Spleen (tissue), 11 donors: ENCODE measurements at regions not wholly inside any gene's neighbourhood (a gene's known extent, or its start where the extent isn't known, plus 50 kb on each side); places are given as distances from the start of the nearest gene placed in this dataset.

Experiments
- DNase-seq: peaks from one replicate; pipeline ENCODE4 v3.0.0-alpha.2; 2020
- H3K27ac ChIP-seq, 8 donors: fragments of 200-600 bp; sonication (generic) in 7 of 8; 1 replicate in 4 of 8; 2 replicates in 4 of 8; pipeline versions ENCODE4 v1.5.0 to v1.8.0; 2016 to 2021; ENCODE audit warnings: inconsistent platforms in 4 of 8, mild to moderate bottlenecking in 4 of 8, moderate library complexity in 1 of 8
- H3K27me3 ChIP-seq, 7 donors: fragments of 200-600 bp; sonication (generic) in 6 of 7; replicated peaks in 1 of 7; 1 replicate in 4 of 7; 2 replicates in 3 of 7; pipeline versions ENCODE4 v1.5.0 to v1.8.0; 2016 to 2021; ENCODE audit warnings: inconsistent platforms in 3 of 7, mild to moderate bottlenecking in 1 of 7
- H3K36me3 ChIP-seq, 6 donors: fragments of 200-600 bp; sonication (generic) in 5 of 6; 1 replicate in 4 of 6; 2 replicates in 2 of 6; pipeline versions ENCODE4 v1.5.0 to v1.8.0; 2016 to 2021; ENCODE audit warnings: inconsistent platforms in 2 of 6
- H3K4me1 ChIP-seq, 6 donors: fragments of 200-600 bp; sonication (generic) in 5 of 6; 1 replicate in 3 of 6; 2 replicates in 3 of 6; pipeline versions ENCODE4 v1.5.0 to v1.8.0; 2016 to 2021; ENCODE audit warnings: inconsistent platforms in 3 of 6
- H3K4me3 ChIP-seq, 8 donors: fragments of 200-600 bp; sonication (generic) in 7 of 8; 1 replicate in 4 of 8; 2 replicates in 4 of 8; pipeline versions ENCODE4 v1.5.0 to v1.8.0; 2016 to 2021; ENCODE audit warnings: inconsistent platforms in 4 of 8, mild to moderate bottlenecking in 4 of 8, moderate library complexity in 2 of 8
- H3K9me3 ChIP-seq, 8 donors: fragments of 200-600 bp; sonication (generic) in 7 of 8; 1 replicate in 4 of 8; 2 replicates in 4 of 8; pipeline versions ENCODE4 v1.5.0 to v1.8.0; 2016 to 2021; ENCODE audit warnings: inconsistent platforms in 4 of 8
- CTCF ChIP-seq, 11 experiments: fragments of 200-600 bp in 7 of 11; fragments of 450-650 bp in 4 of 11; sonication (generic) in 4 of 11; IDR thresholded peaks in 8 of 11; conservative IDR thresholded peaks in 3 of 11; 1 replicate in 7 of 11; 2 replicates in 4 of 11; pipeline versions ENCODE4 v1.4.0 to v1.8.0; 2016 to 2021; ENCODE audit warnings: antibody characterized with exemption in 11 of 11, inconsistent platforms in 4 of 11, mild to moderate bottlenecking in 1 of 11
- POLR2A ChIP-seq, 3 donors: fragments of 450-650 bp; IDR thresholded peaks; one replicate each; pipeline ENCODE4 v1.5.1; 2017; ENCODE audit warnings: antibody characterized with exemption in 3 of 3, mild to moderate bottlenecking in 1 of 3
- POLR2AphosphoS5 ChIP-seq, 3 donors: sonication (generic); formaldehyde crosslinking; IDR thresholded peaks; one replicate each; pipeline ENCODE4 v1.5.1; 2017; ENCODE audit warnings: antibody characterized with exemption in 3 of 3
- WGBS, 5 donors: extraction: QIAGEN DNeasy Blood & Tissue Kit in 3 of 5; methylation state at CpG; one replicate each; pipeline versions ENCODE4 v1.1.5 to v1.1.7; 2013 to 2018; 5-methylcytosine and 5-hydroxymethylcytosine counted together
- intact Hi-C: fragments of 100-400 bp; cut with DNase I; formaldehyde crosslinking; loops from one replicate; pipeline ENCODE4 v1.15.0; 2023; ENCODE audit warnings: low total_unique reads
- donor health status: healthy with polysubstance abuse.
- donor health status: DM: no; HTN: no; CAD: no; lungs with moderate emphysema.
- donor health status: DM: no; HTN: no; CAD: no.
- donor health status: Bipolar disorder and iron deficiency.
- donor health status: healthy.
- donor health status: DM: no; HTN: no; CAD: no.
- donor health status: DM: yes; HTN: yes; CAD: no.

- intact Hi-C loops = no loop called here
- no peak for DNase-seq
- Histone ChIP-seq H3K4me3 (no peak overlapping the region), H3K36me3 (no peaks in the 10 kb centered on the region), H3K4me1 (no peaks in the 10 kb centered on the region), H3K27me3 (no peaks in the 10 kb centered on the region), H3K27ac (no peak overlapping the region), H3K9me3 (no peaks in the 10 kb centered on the region)
- WGBS, 5 donors = 85 to 91% (median 88%) methylated on average over 2 of the region's 2 CpGs
- TF ChIP-seq CTCF (IDR thresholded peaks at IDR 0.05 in 8 of 11, conservative IDR thresholded peaks at IDR 0.05 in 3 of 11) = no peak
- TF ChIP-seq POLR2A (IDR thresholded peaks at IDR 0.05) = no peak
These were observed 191.0 kb upstream of the PPARGC1A start for GRCh38 chr4:24080871-24081270.

DNA sequence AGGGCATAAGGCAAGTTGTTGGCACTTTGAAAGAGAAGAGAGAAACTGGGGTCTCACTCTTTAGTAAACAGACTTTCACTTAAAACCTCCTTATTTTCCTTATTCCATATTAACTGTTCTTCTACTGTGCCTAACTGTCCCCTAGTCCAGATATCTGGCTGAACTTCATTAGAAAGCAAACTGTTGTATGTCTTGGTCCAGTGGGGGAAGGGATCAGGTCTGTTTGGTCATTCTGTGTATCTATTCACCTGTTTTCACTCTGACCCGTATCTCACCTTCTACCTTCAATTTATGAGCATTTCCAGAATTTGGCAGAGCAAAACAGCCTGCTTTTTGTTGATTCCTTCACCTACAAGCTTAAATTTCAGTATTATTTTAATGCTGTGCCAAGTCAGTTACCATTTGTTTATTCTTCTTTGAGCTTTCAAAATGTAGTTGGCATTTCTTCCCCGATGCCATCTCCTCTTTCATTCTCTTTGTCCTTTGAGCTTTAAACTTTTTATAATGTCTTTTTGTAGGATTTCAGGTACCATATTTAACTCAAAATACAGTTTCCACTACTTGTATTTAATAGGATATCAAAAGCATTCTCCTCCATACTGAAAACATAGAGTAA, 188.6 kb upstream of the PPARGC1A start:
- Histone ChIP-seq H3K27me3 (no peaks in the 10 kb centered on the region), H3K9me3 (peaks cover 0 to 5% (median 0%) of the 10 kb centered on the region in 8 donors), H3K27ac (no peak overlapping the region), H3K4me3 (no peak overlapping the region), H3K36me3 (no peaks in the 10 kb centered on the region), H3K4me1 (no peaks in the 10 kb centered on the region)
- TF ChIP-seq CTCF (IDR thresholded peaks at IDR 0.05 in 8 of 11, conservative IDR thresholded peaks at IDR 0.05 in 3 of 11) (no peak), POLR2AphosphoS5 (IDR thresholded peaks at IDR 0.05) (no peak), POLR2A (IDR thresholded peaks at IDR 0.05) (no peak)
- intact Hi-C loops = no loop called here
- no peak for DNase-seq
- WGBS, 5 donors = 76 to 84% (median 81%) methylated on average over 2 of the region's 2 CpGs

DNA sequence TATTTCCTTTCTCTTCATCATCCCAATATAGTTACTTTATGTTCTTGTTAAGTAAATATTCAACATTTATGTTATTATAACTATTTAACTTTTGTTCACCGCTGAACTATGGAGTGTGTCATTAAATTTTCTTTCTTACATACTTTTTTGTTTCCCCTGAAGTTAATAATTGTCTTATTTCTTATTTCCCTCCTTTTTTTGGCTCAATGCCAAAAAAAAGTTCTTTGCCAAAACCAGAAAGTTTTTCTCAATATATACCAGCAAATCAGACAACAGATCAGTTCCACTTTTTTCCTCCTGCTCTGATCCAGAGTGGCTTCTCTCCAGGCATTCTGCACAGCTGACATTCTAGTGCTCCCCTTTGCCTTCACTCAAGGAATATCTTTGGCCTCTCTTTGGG, 187.0 kb upstream of the PPARGC1A start:
- no peak for DNase-seq
- TF ChIP-seq CTCF (IDR thresholded peaks at IDR 0.05 in 8 of 11, conservative IDR thresholded peaks at IDR 0.05 in 3 of 11) = no peak
- no peak for TF ChIP-seq POLR2A (IDR thresholded peaks at IDR 0.05)
- TF ChIP-seq POLR2AphosphoS5 (IDR thresholded peaks at IDR 0.05) = no peak
- no peaks in the 10 kb centered on the region for H3K4me1 ChIP-seq
- no peaks in the 10 kb centered on the region for H3K36me3 ChIP-seq
- H3K27me3 ChIP-seq = no peaks in the 10 kb centered on the region
- WGBS, 5 donors = 95 to 98% (median 97%) methylated on average over 1 of the region's 1 CpG
- H3K4me3 ChIP-seq = no peak overlapping the region
- no peak overlapping the region for H3K27ac ChIP-seq
- intact Hi-C loops = no loop called here
- H3K9me3 ChIP-seq = peaks cover 0 to 5% (median 0%) of the 10 kb centered on the region in 8 donors

GRCh38 chr4:24073948-24074347, 184.1 kb upstream of the PPARGC1A start:
- intact Hi-C loops = no loop called here
- TF ChIP-seq CTCF (IDR thresholded peaks at IDR 0.05 in 8 of 11, conservative IDR thresholded peaks at IDR 0.05 in 3 of 11) (no peak), POLR2AphosphoS5 (IDR thresholded peaks at IDR 0.05) (no peak), POLR2A (IDR thresholded peaks at IDR 0.05) (no peak)
- Histone ChIP-seq H3K4me1 (no peaks in the 10 kb centered on the region), H3K36me3 (no peaks in the 10 kb centered on the region), H3K27me3 (no peaks in the 10 kb centered on the region), H3K27ac (no peak overlapping the region), H3K4me3 (no peak overlapping the region), H3K9me3 (peaks cover 0 to 5% (median 0%) of the 10 kb centered on the region in 8 donors)
- WGBS, 5 donors = 82 to 89% (median 83%) methylated on average over 7 of the region's 7 CpGs
- DNase-seq = no peak
